ENCODE measurements at regions not wholly inside any gene's neighbourhood (a gene's known extent, or its start where the extent isn't known, plus 50 kb on each side); places are given as distances from the start of the nearest gene placed in this dataset.

DNA sequence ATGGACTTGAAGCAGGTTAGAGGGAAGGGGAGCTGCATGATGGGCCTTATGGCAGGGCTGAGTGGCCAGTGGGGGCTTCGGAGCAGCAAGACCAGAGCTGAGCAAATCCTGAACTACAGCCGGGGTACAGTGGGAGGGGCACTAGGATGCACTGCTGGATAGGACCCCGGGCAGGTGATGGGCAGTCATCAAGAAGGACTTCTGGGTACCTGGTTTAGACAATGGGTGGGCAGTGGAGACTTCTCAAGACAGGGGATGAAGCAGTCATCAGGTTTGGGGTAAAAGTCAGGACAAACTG is 507.4 kb upstream of the MYT1L start:
- Histone ChIP-seq H3K4me1 (peaks cover 0 to 5% (median 0%) of the 10 kb centered on the region in 4 donors), H3K4me3 (no peak overlapping the region), H3K27me3 (no peaks in the 10 kb centered on the region), H3K9me3 (no peaks in the 10 kb centered on the region), H3K27ac (replicated peaks in 1 of 4) (no peak overlapping the region), H3K36me3 (no peaks in the 10 kb centered on the region)
- intact Hi-C loops (cut with DNase I) = no loop called here
- TF ChIP-seq CTCF (IDR thresholded peaks at IDR 0.05) (no peak), POLR2A (IDR thresholded peaks at IDR 0.05; ENCODE audit: low read depth) (no peak), POLR2AphosphoS5 (IDR thresholded peaks at IDR 0.05) (no peak)
- WGBS = 76% methylated on average over 3 of the region's 3 CpGs
- no peak for DNase-seq (ENCODE audit: extremely low spot score)

- Histone ChIP-seq H3K9me3 (no peaks in the 10 kb centered on the region), H3K4me1 (peaks cover 0 to 5% (median 0%) of the 10 kb centered on the region in 4 donors), H3K27ac (replicated peaks in 1 of 4) (no peak overlapping the region), H3K27me3 (no peaks in the 10 kb centered on the region), H3K36me3 (no peaks in the 10 kb centered on the region), H3K4me3 (no peak overlapping the region)
- intact Hi-C loops (cut with DNase I) = no loop called here
- 81% methylated on average over 15 of the region's 15 CpGs for WGBS
- no peak for DNase-seq (ENCODE audit: extremely low spot score)
- TF ChIP-seq CTCF (IDR thresholded peaks at IDR 0.05) = no peak
Observed at GRCh38 chr2:2837746-2838547, 506.9 kb upstream of the MYT1L start.

DNA sequence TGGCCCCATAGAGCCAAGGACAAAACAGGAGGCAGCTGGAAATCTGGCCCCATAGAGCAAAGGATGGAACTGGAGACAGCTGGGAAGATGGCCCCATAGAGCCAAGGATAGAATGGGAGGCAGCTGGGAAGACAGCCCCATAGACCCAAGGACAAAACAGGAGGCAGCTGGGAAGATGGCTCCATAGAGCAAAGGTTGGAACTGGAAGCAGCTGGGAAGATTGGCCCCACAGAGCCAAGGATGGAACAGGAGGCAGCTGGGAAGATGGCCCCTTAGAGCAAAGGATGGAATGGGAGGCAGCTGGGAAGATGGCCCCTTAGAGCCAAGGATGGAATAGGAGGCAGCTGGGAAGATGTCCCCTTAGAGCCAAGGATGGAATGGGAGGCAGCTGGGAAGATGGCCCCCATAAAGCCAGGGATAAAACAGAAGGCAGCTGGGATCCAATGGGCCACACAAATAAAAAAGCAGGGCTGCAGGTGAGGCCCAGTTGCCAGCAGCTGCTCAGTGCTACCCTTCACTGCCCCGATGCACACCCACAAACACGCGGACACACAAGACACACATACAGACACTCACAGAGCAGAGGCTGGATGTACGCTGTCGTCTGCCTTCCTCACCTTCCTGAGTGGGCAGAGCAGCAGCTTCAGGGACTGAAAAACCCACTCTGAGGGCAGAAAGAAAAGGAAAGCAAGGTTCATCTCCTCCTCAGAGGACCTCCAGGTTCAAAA is 505.4 kb upstream of the MYT1L start:
- DNase-seq (ENCODE audit: extremely low spot score) = no peak
- Histone ChIP-seq H3K4me1 (peaks cover 0 to 5% (median 0%) of the 10 kb centered on the region in 4 donors), H3K4me3 (no peak overlapping the region), H3K27me3 (no peaks in the 10 kb centered on the region), H3K36me3 (no peaks in the 10 kb centered on the region), H3K27ac (replicated peaks in 1 of 4) (no peak overlapping the region), H3K9me3 (no peaks in the 10 kb centered on the region)
- TF ChIP-seq POLR2A (IDR thresholded peaks at IDR 0.05; ENCODE audit: low read depth) = no peak
- TF ChIP-seq EP300 (IDR thresholded peaks at IDR 0.05) = no peak
- TF ChIP-seq CTCF (IDR thresholded peaks at IDR 0.05) = no peak
- TF ChIP-seq POLR2AphosphoS5 (IDR thresholded peaks at IDR 0.05) = no peak
- 89% methylated on average over 5 of the region's 5 CpGs for WGBS
- intact Hi-C loops (cut with DNase I) = no loop called here

GRCh38 chr2:2834516-2835254 is 503.6 kb upstream of the MYT1L start:
- intact Hi-C loops (cut with DNase I) = no loop called here
- Histone ChIP-seq H3K4me3 (no peak overlapping the region), H3K9me3 (no peaks in the 10 kb centered on the region), H3K36me3 (no peaks in the 10 kb centered on the region), H3K27me3 (no peaks in the 10 kb centered on the region), H3K4me1 (peaks cover 0 to 2% (median 0%) of the 10 kb centered on the region in 4 donors), H3K27ac (replicated peaks in 1 of 4) (no peak overlapping the region)
- DNase-seq (ENCODE audit: extremely low spot score) = no peak
- TF ChIP-seq POLR2AphosphoS5 (IDR thresholded peaks at IDR 0.05) (no peak), EP300 (IDR thresholded peaks at IDR 0.05) (no peak), POLR2A (IDR thresholded peaks at IDR 0.05; ENCODE audit: low read depth) (no peak), CTCF (IDR thresholded peaks at IDR 0.05) (no peak)
- 65% methylated on average over 9 of the region's 10 CpGs for WGBS
